ENCODE measurements at regions not wholly inside any gene's neighbourhood (a gene's known extent, or its start where the extent isn't known, plus 50 kb on each side); places are given as distances from the start of the nearest gene placed in this dataset.

- Histone ChIP-seq H4K20me1 (replicated peaks; ENCODE audit: insufficient read depth) (no peaks in the 10 kb centered on the region; the same call in 1 of the 2 replicates), H3K4me2 (no peak overlapping the region), H3K27me3 (ENCODE audit: insufficient read depth) (no peaks in the 10 kb centered on the region), H3K36me3 (ENCODE audit: insufficient read depth) (no peaks in the 10 kb centered on the region), H3K9me2 (ENCODE audit: insufficient read depth) (no peaks in the 10 kb centered on the region), H3K27ac (ENCODE audit: low read depth) (no peak overlapping the region), H3K79me2 (replicated peaks; ENCODE audit: insufficient read depth) (no peaks in the 10 kb centered on the region), H2AFZ (no peak overlapping the region), H3K4me1 (ENCODE audit: insufficient read depth) (no peaks in the 10 kb centered on the region), H3K4me3 (no peak overlapping the region), H3F3A (replicated peaks; ENCODE audit: low read depth) (no peaks in the 10 kb centered on the region)
- ATAC-seq = no peak
- Mint-ChIP-seq H3K9me3 (peaks cover 2% of the 10 kb centered on the region; the same call in 1 of the 3 replicates), H3K36me3 (ENCODE audit: low read depth) (peaks cover 19% of the 10 kb centered on the region), H3K27me3 (ENCODE audit: insufficient read depth, low read depth, poor library complexity) (no peaks in the 10 kb centered on the region), H3K27ac (no peak overlapping the region), H3K4me1 (peaks cover 2% of the 10 kb centered on the region; the same call in 1 of the 3 replicates), H3K4me3 (no peak overlapping the region)
- no peak for DNase-seq (ENCODE audit: low spot score)
- TF ChIP-seq REST (IDR thresholded peaks at IDR 0.05; ENCODE audit: unreplicated experiment) = no peak
- no peak for TF ChIP-seq EZH2phosphoT487 (IDR thresholded peaks at IDR 0.05; ENCODE audit: unreplicated experiment)
- no peak for TF ChIP-seq CTCF (conservative IDR thresholded peaks at IDR 0.05; ENCODE audit: low read depth in 2 of 2)
- no peak for TF ChIP-seq ZNF462 (CRISPR knock-in tag; IDR thresholded peaks at IDR 0.05)
These were observed 116.5 kb upstream of the MTNR1B start for GRCh38 chr11:92852946-92853345.

Measured in GM23338 (cell line).